PC-3 (cell line): ENCODE measurements at regions not wholly inside any gene's neighbourhood (a gene's known extent, or its start where the extent isn't known, plus 50 kb on each side); places are given as distances from the start of the nearest gene placed in this dataset.

Source experiments
- ATAC-seq: fragments of 200-7000 bp; cut with Tn5 transposase; 2 replicates; pipeline ENCODE4 v1.9.1; 2020; ENCODE audit warnings: mild to moderate bottlenecking, moderate library complexity
- BruUV-seq: library from RNA; stranded (reverse); fragments of 400-500 nt; replicated peaks from 2 replicates; lab custom pipeline; 2021; lab: Mats Ljungman, UMichigan
- CTCF ChIA-PET: fragments of 300-600 bp; sonication (Branson Sonifier 250); formaldehyde crosslinking; loops from one replicate; lab custom pipeline; 2022; ENCODE audit warnings: antibody characterized with exemption; lab: Charles Lee
- POLR2A ChIA-PET: fragments of 300-600 bp; sonication (Branson Sonifier 250); formaldehyde crosslinking; loops from one replicate; lab custom pipeline; 2022; ENCODE audit warnings: antibody characterized with exemption; ENCODE audit not compliant: unreplicated experiment; lab: Charles Lee
- DNase-seq: peaks from one replicate; pipeline ENCODE4 v3.0.0-alpha.2; 2015
- H2AFZ ChIP-seq: fragments of 300-600 bp; sonication (generic); 2 replicates; pipeline ENCODE4 v1.6.0; 2016; ENCODE audit warnings: antibody characterized with exemption, low read length
- H3F3A ChIP-seq: fragments of 300-600 bp; sonication (generic); one replicate; pipeline ENCODE4 v1.6.0; 2017; ENCODE audit warnings: antibody characterized with exemption, low read length, control low read depth, mild to moderate bottlenecking; ENCODE audit not compliant: unreplicated experiment
- H3K27ac ChIP-seq: fragments of 300-600 bp; sonication (generic); 2 replicates; pipeline ENCODE4 v1.5.1; 2016; ENCODE audit warnings: mild to moderate bottlenecking, low read length
- H3K27me3 ChIP-seq: fragments of 300-600 bp; sonication (generic); 2 replicates; pipeline ENCODE4 v1.6.1; 2016; ENCODE audit warnings: low read length, mixed read lengths
- H3K36me3 ChIP-seq: fragments of 300-600 bp; sonication (generic); 2 replicates; pipeline ENCODE4 v1.6.1; 2016; ENCODE audit warnings: low read depth, mixed run types, low read length, mixed read lengths
- H3K4me1 ChIP-seq: fragments of 300-600 bp; sonication (generic); 2 replicates; pipeline ENCODE4 v1.5.1; 2016; ENCODE audit warnings: low read length; ENCODE audit not compliant: insufficient read depth
- H3K4me2 ChIP-seq: fragments of 300-600 bp; sonication (generic); 2 replicates; pipeline ENCODE4 v1.6.0; 2016; ENCODE audit warnings: low read length
- H3K4me3 ChIP-seq: fragments of 300-600 bp; sonication (generic); 2 replicates; pipeline ENCODE4 v1.5.1; 2016; ENCODE audit warnings: mild to moderate bottlenecking, low read length, mixed read lengths
- H3K79me2 ChIP-seq: fragments of 300-600 bp; sonication (generic); 2 replicates; pipeline ENCODE4 v1.6.1; 2017; ENCODE audit warnings: low read length, mixed read lengths
- H3K9ac ChIP-seq: fragments of 300-600 bp; sonication (generic); 2 replicates; pipeline ENCODE4 v1.6.0; 2016; ENCODE audit warnings: mild to moderate bottlenecking, low read length
- H3K9me2 ChIP-seq: fragments of 300-600 bp; sonication (generic); replicated peaks from 2 replicates; pipeline ENCODE4 v1.6.1; 2016; ENCODE audit warnings: mixed run types, low read length, mixed read lengths
- H3K9me3 ChIP-seq: fragments of 300-600 bp; sonication (generic); 2 replicates; pipeline ENCODE4 v1.6.1; 2016; ENCODE audit warnings: low read length, mixed read lengths
- H4K20me1 ChIP-seq: fragments of 300-600 bp; sonication (generic); 2 replicates; pipeline ENCODE4 v1.6.1; 2016; ENCODE audit warnings: low read length, mixed read lengths
- EZH2 ChIP-seq: fragments of 300-600 bp; sonication (generic); IDR thresholded peaks from one replicate; pipeline ENCODE4 v1.6.1; 2017; ENCODE audit warnings: antibody characterized with exemption, mild to moderate bottlenecking, low read length; ENCODE audit not compliant: unreplicated experiment
- EZH2phosphoT487 ChIP-seq: fragments of 300-600 bp; sonication (generic); IDR thresholded peaks from 2 replicates; pipeline ENCODE4 v1.6.1; 2018; ENCODE audit warnings: mild to moderate bottlenecking, antibody characterized with exemption, low read length, borderline replicate concordance
- intact Hi-C: fragments of 100-400 bp; cut with micrococcal nuclease; formaldehyde crosslinking; loops from 2 replicates; pipeline ENCODE4 v1.9.0; 2023
- TF ChIP-seq, protein P1 (sequence below): fragments of 300-600 bp; sonication (generic); conservative IDR thresholded peaks from 2 replicates; pipeline ENCODE4 v1.5.1; 2017; ENCODE audit warnings: antibody characterized with exemption, low read depth, mild to moderate bottlenecking, low read length

DNA sequence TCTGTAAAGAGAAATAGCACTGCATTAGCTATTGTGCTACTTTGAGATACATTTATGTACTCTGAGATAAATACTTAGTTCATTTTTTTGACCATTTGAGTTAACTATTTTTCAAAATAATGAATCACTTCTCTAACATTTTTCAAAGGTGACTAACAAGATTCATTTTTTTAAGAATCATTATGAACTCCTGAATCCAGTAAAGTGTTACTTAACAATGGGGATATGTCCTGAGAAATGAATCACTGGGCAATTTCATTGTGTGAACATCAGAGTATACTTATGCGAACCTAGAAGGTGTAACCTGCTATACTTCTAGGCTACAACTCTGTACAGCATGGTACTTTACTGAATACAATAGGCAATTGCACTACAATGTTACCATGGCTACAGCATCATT, 355.8 kb downstream of the ARL6IP6 start:
- no peak for ATAC-seq
- BruUV-seq = no TSS peak
- Histone ChIP-seq H3K27ac (no peak overlapping the region), H3K36me3 (no peaks in the 10 kb centered on the region), H3F3A (no peaks in the 10 kb centered on the region), H3K9ac (no peak overlapping the region), H2AFZ (no peak overlapping the region), H4K20me1 (no peaks in the 10 kb centered on the region), H3K9me2 (no peaks in the 10 kb centered on the region), H3K9me3 (no peaks in the 10 kb centered on the region), H3K27me3 (peaks cover 10% of the 10 kb centered on the region; the same call in 1 of the 2 replicates), H3K4me2 (no peak overlapping the region), H3K4me3 (no peak overlapping the region), H3K79me2 (no peaks in the 10 kb centered on the region), H3K4me1 (no peaks in the 10 kb centered on the region)
- ChIA-PET CTCF (no interaction called here), POLR2A (no interaction called here)
- TF ChIP-seq EZH2 (no peak), EZH2phosphoT487 (no peak)
- TF ChIP-seq, protein P1, sequence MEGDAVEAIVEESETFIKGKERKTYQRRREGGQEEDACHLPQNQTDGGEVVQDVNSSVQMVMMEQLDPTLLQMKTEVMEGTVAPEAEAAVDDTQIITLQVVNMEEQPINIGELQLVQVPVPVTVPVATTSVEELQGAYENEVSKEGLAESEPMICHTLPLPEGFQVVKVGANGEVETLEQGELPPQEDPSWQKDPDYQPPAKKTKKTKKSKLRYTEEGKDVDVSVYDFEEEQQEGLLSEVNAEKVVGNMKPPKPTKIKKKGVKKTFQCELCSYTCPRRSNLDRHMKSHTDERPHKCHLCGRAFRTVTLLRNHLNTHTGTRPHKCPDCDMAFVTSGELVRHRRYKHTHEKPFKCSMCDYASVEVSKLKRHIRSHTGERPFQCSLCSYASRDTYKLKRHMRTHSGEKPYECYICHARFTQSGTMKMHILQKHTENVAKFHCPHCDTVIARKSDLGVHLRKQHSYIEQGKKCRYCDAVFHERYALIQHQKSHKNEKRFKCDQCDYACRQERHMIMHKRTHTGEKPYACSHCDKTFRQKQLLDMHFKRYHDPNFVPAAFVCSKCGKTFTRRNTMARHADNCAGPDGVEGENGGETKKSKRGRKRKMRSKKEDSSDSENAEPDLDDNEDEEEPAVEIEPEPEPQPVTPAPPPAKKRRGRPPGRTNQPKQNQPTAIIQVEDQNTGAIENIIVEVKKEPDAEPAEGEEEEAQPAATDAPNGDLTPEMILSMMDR = no peak
- DNase-seq = peak; percentile 5
- intact Hi-C loops = no loop called here

DNA sequence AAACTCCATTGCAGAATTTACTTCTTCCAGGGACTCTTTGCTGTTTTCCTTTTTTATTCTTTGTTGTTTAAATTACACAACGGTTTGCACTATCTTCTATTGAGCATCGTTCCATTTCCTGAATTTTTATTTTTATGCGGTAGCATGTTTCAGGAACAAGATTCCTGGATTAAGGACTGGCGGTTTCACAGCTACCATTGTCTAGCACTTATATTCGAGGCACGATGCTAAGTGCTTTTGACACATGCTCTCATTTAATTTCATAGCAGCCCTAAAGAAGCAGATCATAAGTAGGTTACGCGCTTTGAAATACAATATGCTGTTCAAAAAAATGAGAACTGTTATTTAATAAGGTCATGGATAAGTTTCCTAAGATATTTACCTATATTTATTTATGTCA, 354.4 kb downstream of the ARL6IP6 start:
- Histone ChIP-seq H3K9me3 (no peaks in the 10 kb centered on the region), H3K4me2 (no peak overlapping the region), H3F3A (no peaks in the 10 kb centered on the region), H3K27me3 (peaks cover 10% of the 10 kb centered on the region; the same call in 1 of the 2 replicates), H3K79me2 (no peaks in the 10 kb centered on the region), H4K20me1 (no peaks in the 10 kb centered on the region), H3K4me1 (no peaks in the 10 kb centered on the region), H3K9ac (no peak overlapping the region), H3K9me2 (no peaks in the 10 kb centered on the region), H3K4me3 (no peak overlapping the region), H2AFZ (no peak overlapping the region), H3K36me3 (no peaks in the 10 kb centered on the region), H3K27ac (no peak overlapping the region)
- no peak for DNase-seq
- BruUV-seq = no TSS peak
- intact Hi-C loops = no loop called here
- ChIA-PET CTCF (no interaction called here), POLR2A (no interaction called here)
- no peak for ATAC-seq
- TF ChIP-seq EZH2phosphoT487 (no peak), EZH2 (no peak)
- TF ChIP-seq, protein P1 = no peak

DNA sequence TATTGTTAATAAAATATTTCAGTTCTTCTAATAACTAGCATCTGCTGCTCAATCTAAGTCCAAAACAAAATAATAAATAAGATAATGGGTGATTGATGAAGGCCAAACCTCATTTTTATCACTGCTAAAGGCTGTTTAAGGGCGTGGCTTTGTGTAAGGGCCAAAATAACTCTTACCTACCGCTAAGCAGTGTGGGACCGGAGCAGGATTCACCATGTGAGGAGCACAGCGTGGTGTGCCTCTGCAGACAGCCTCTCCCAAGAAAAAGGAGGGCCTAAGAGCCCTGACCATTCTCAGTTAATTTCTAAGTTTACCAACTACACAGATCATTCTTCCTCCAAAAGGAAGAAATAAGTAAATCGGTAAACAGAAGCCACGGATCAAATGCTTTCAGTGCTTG, 353.7 kb downstream of the ARL6IP6 start:
- POLR2A ChIA-PET = no interaction called here
- Histone ChIP-seq H3K36me3 (no peaks in the 10 kb centered on the region), H3K4me1 (no peaks in the 10 kb centered on the region), H3K4me3 (no peak overlapping the region), H4K20me1 (no peaks in the 10 kb centered on the region), H3K4me2 (no peak overlapping the region), H3K9me2 (no peaks in the 10 kb centered on the region), H3K79me2 (no peaks in the 10 kb centered on the region), H3K9ac (no peak overlapping the region), H3K9me3 (no peaks in the 10 kb centered on the region), H3F3A (no peaks in the 10 kb centered on the region), H3K27ac (no peak overlapping the region), H2AFZ (no peak overlapping the region), H3K27me3 (peaks cover 10% of the 10 kb centered on the region; the same call in 1 of the 2 replicates)
- DNase-seq (no peak), ATAC-seq (no peak)
- CTCF ChIA-PET = no interaction called here
- BruUV-seq = no TSS peak
- TF ChIP-seq EZH2 (no peak), EZH2phosphoT487 (no peak)
- TF ChIP-seq, protein P1 = no peak
- intact Hi-C loops = no loop called here
